GM12891 (cell line): ENCODE measurements at regions not wholly inside any gene's neighbourhood (a gene's known extent, or its start where the extent isn't known, plus 50 kb on each side); places are given as distances from the start of the nearest gene placed in this dataset.
"Not testable (repeated sequence)": the region's sequence is repeated elsewhere in the genome, so short reads cannot be mapped to it uniquely, and the experiment has no call there.

Experiments
- DNase-seq: peaks from one replicate; pipeline ENCODE4 v3.0.0; 2011; ENCODE audit warnings: low spot score; ENCODE audit not compliant: insufficient read length
- FAIRE-seq: peaks from 2 replicates; lab custom pipeline; 2011; peaks lifted over from hg19 to GRCh38; lab: Jason Lieb, UNC
- PAX5 ChIP-seq: IDR thresholded peaks from 2 replicates; pipeline ENCODE4 v1.6.1; 2011; ENCODE audit warnings: low read length, moderate library complexity, mild to moderate bottlenecking; ENCODE audit not compliant: insufficient read depth, severe bottlenecking
- POLR2A ChIP-seq: IDR thresholded peaks from 2 replicates; pipeline ENCODE4 v1.6.1; 2011; ENCODE audit warnings: low read depth, low read length, control low read depth
- POLR2AphosphoS5 ChIP-seq: IDR thresholded peaks from 2 replicates; pipeline ENCODE4 v1.6.1; 2011; ENCODE audit warnings: low read depth, low read length, control low read depth
- POU2F2 ChIP-seq: IDR thresholded peaks from 2 replicates; pipeline ENCODE4 v1.6.1; 2011; ENCODE audit warnings: low read depth, mild to moderate bottlenecking, control low read depth, low read length, moderate library complexity
- SPI1 ChIP-seq: IDR thresholded peaks from 2 replicates; pipeline ENCODE4 v1.6.1; 2011; ENCODE audit warnings: low read depth, low read length, control low read depth
- TAF1 ChIP-seq: IDR thresholded peaks from 2 replicates; pipeline ENCODE4 v1.6.1; 2011; ENCODE audit warnings: low read depth, low read length, control low read depth

DNA sequence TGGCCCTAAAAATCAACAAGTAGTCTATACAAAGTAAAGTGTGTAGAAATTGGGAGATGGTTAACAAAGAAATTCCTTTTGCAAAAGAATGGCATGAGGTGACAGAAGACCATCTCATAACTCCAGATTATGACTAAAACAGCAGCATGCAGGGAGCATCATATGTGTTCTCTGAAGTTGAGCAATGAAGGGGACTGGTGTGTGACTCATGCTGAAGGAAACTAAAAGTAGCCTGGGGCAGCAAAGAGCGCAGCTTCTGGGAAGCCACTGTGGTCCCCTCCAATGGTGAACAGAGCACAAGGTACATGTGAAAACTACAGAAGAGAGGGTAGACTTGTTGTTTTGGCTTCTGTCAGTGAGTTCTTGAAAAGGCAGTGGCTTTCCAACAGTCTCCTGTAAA is 133.4 kb downstream of the MACC1 start:
- DNase-seq: no peak
- TF ChIP-seq POLR2A (no peak), POU2F2 (no peak), SPI1 (no peak), TAF1 (no peak), PAX5 (no peak), POLR2AphosphoS5 (no peak)
- no peak for FAIRE-seq

DNA sequence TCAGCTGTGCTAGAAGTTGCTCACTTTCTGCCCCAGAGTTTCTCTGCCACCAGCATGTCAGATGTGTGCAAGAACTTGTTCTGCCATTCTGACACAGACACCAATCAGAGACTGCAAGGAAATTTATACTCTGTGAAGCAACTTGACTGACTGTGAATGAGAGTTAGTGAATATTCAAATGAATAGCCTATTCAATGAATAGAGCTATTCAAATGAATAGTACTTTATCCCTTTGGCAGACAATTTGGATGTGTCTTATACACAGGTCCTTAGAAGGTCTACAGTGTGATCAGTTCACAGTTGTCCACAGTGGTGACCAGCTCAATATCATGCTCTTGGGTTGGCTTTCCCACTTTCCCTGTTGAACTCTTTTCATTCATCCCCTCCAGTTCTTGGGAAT is 138.1 kb downstream of the MACC1 start:
- no peak for TF ChIP-seq POLR2A
- TF ChIP-seq TAF1: no peak
- FAIRE-seq (no peak), DNase-seq (no peak)

DNA sequence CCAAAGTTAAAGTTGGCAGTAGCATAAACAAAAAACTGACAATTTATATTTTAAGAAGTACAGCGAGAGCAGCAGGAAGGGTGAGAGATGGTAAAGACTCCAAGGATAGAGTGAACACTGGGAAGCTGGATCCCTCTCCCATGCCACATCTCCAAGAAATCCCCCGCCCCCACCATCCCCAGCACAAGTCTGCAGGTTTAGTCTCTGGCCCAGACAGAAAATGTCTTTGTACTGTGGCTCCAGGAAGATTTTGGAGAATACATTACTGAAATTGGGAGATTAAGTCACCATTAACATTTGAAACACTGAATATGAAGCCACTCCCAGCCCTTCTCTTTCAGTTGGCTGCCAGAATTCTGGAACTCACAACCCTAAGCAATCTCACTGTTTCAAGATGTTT is 140.3 kb downstream of the MACC1 start:
- TF ChIP-seq POU2F2 (no peak), SPI1 (no peak), POLR2AphosphoS5 (no peak), TAF1 (no peak), POLR2A (no peak), PAX5 (no peak)
- FAIRE-seq (no peak), DNase-seq (no peak)

DNA sequence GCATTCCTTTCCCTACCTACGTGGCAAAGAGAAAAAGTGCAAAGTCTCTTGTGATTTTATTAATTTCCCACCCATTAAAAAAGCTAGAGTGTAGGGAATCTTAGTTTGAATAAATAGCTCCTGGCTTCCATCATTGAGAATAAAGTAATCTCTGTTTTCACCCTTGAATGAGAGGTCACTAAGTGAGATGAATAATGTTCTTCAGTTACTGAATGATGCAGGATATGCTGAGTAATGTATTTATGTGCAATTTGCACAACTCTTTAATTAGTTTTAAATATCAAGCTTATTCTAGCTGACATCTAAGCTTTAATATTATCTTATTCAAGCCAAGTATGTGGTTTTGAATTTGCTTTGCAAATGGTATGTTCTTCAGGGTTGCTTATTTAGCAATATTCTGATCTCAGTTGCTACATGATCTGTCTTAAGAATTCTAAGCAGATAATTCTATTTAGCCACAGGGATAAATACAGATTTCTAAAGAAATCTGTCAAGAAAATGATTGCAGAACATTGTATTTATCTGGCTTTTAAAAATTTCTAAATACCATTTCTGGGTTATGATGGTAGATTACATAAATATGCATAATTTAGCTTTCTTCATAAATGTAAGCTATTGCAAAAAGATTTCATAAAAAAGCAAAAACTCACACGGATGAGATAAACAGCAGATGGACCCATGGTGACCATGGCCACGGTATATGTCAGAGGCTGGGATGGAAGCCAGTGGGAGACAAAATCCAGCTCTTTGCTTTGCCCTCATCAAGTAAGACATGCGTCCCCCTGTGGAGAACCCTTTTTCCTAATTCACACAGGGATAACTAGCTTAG is 141.0 kb downstream of the MACC1 start:
- DNase-seq (no peak), FAIRE-seq (no peak)
- TF ChIP-seq TAF1 (no peak), PAX5 (no peak), POU2F2 (no peak), POLR2AphosphoS5 (no peak), SPI1 (no peak), POLR2A (no peak)

DNA sequence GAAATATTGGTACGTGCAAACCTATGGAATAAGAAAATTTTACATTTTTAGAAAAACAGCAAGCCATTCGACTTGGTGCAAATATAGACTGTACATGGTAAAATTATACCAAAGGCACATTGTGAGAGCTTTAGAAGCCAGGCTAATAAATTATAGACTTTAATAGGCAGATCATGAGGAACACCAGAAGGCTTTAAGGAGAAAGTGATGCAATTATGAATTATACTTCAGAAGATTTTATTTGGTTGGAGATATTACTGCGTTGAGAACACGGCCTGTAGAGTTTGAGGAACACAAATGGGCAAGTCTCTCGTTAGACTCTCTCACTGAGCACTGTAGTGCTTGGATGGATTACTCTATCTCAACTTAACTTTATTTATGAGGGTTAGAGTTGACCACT is 141.7 kb downstream of the MACC1 start:
- no peak for TF ChIP-seq POLR2A
- DNase-seq (no peak), FAIRE-seq (no peak)

DNA sequence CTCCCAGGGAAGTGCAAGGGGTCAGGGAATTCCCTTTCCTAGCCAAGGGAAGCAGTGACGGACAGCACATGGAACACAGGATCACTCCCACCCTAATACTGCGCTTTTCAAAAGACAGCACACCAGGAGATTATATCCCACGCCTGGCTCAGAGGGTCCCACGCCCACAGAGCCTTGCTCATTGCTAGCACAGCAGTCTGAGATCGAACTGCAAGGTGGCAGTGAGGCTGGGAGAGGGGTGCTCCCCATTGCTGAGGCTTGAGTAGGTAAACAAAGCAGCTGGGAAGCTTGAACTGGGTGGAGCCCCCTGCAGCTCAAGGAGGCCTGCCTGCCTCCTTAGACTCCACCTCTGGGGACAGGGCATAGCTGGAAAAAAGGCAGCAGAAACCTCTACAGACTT is 149.2 kb downstream of the MACC1 start:
- not testable (repeated sequence) for DNase-seq, FAIRE-seq

DNA sequence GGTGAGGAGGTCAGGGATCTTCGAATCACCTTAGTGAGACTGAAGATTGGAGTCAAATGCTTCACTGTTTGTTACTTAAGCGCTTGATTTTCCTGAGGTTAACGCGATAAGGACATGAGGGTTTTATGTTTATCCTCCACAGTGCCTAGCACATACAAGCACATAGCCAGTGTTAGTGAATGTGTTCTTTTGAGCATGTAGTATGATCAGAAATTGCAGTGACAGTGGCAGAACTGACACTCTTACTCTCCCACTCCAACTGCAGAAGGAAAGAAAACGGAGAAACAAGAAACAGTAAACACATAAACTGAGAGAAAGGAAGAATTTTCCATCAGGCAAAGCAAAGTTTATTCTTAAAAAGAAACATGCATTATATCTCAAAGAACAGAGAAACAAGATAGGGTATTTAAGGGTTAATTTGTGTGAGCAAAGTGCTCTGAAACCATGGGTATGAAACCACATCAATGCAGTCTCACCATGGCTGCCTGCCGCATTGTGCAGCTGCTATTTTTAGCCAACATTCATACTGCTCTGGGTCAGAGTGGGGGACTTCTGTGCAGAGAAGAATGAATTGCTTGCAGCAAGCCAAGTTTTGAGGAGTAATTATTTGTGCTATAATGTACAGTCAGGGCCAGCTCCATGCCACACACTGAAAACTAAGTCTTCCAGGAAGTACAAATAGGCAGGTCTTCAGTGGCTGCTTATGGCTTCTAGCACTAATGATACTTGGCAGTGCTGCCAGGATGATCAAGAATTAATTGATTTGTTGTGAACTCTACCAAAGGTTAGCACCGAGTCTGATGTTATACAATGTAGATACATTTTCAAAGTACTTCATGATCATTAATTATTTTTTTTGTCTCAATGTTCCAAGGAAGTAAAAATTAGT is 152.0 kb downstream of the MACC1 start:
- FAIRE-seq (peak; percentile 81), DNase-seq (peak; percentile 13)
- no peak for TF ChIP-seq TAF1
- no peak for TF ChIP-seq SPI1
- TF ChIP-seq POU2F2: no peak
- TF ChIP-seq POLR2AphosphoS5: no peak
- no peak for TF ChIP-seq PAX5
- no peak for TF ChIP-seq POLR2A

DNA sequence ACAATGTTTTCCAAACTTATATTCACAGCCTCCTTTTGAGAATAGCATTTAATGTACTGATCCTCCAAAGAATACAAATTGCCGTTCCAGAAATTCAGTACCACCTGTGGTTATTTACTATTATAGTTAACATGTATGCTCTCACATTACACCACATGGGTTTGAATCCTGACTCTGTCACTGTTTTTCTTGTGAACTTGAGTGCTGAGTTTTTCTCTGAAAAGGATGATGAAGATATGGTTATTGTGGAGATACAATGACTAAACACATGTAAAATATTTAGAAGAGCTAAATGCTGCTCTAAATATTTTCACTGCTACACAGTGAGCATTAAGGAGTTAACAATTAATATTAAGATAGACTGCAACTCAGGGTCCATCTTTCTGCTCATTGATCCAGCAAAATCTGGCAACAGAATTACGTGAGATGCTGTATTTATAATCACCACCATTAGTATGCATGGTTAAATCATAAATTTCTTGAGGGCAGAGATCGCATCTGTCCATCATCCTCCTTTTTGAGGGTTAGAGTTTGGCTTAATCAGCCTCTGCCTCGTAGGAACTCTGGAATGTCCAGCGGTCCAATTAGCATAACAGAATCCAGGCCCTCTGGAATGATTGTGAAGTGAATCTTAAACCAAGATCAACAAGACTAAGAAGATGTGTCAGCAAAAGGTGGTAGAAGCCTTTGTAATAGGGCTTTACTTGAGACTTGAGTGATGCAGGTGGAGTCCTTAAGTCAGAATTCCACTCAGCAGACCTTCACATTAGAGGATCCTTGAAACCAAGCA is 152.8 kb downstream of the MACC1 start:
- FAIRE-seq (no peak), DNase-seq (no peak)

DNA sequence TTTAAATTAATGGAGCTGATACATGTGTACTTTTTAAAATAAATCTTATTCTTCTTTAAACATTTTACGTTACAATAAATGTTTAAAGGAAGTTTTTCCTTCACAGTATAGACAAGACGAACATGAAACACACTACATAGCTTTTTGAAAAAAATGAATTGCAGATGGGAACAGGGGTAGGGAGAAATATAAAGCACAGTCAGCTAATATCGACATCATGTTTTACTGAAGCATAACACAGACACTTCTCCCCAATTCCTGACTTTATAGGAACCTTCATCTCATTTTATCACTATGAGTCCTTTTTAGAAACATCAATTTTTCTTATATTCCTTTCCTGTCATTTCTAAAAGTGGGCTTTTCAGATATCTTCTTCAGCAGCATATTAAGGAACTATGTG is 153.5 kb downstream of the MACC1 start:
- no peak for FAIRE-seq

More for the DNA sequence above, 152.8 kb downstream of the MACC1 start:
- TF ChIP-seq TAF1 (no peak), POLR2AphosphoS5 (no peak), SPI1 (no peak), POU2F2 (no peak), PAX5 (no peak), POLR2A (no peak)

More for the DNA sequence above, 153.5 kb downstream of the MACC1 start:
- DNase-seq: no peak
- TF ChIP-seq POLR2A (no peak), SPI1 (no peak), POLR2AphosphoS5 (no peak), POU2F2 (no peak), PAX5 (no peak), TAF1 (no peak)
